ENCODE measurements at regions not wholly inside any gene's neighbourhood (a gene's known extent, or its start where the extent isn't known, plus 50 kb on each side); places are given as distances from the start of the nearest gene placed in this dataset.
"Not testable (repeated sequence)": the region's sequence is repeated elsewhere in the genome, so short reads cannot be mapped to it uniquely, and the experiment has no call there.

DNA sequence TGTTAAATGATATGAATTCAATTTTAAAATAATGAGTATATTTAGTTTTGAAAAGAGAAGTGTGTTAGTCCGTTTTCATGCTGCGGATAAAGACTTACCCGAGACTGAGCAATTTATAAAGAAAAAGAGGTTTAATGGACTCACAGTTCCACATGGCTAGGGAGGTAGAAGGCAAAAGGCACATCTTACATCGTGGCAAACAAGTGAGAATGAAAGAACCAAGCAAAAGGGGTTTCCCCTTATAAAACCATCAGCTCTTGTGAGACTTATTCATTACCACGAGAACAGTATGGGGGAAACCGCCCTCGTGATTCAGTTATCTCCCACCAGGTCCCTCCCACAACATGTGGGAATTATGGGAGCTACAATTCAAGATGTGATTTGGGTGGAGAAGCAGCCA, 51.8 kb upstream of the OSMR start:
- DNase-seq, result not testable (repeated sequence)

DNA sequence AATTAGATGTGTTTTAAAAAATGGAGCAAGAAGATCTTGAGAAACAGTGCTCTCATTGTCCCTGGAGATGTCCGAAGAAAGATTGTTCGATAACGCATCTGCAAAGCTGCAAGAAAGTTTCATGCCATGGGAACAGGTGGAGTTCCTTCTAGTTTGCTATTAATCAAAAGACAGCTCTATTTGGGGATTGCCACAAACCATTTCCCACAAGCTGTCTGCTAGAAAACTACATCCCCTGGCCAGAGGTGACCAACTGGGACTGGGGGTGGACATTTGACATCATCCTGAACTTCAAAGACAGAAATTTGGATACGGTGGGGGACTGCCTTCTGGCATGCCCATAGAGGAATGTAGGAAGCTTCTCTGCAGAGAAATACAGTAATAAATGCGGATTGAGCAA, 50.8 kb upstream of the OSMR start:
- no peak for DNase-seq

DNA sequence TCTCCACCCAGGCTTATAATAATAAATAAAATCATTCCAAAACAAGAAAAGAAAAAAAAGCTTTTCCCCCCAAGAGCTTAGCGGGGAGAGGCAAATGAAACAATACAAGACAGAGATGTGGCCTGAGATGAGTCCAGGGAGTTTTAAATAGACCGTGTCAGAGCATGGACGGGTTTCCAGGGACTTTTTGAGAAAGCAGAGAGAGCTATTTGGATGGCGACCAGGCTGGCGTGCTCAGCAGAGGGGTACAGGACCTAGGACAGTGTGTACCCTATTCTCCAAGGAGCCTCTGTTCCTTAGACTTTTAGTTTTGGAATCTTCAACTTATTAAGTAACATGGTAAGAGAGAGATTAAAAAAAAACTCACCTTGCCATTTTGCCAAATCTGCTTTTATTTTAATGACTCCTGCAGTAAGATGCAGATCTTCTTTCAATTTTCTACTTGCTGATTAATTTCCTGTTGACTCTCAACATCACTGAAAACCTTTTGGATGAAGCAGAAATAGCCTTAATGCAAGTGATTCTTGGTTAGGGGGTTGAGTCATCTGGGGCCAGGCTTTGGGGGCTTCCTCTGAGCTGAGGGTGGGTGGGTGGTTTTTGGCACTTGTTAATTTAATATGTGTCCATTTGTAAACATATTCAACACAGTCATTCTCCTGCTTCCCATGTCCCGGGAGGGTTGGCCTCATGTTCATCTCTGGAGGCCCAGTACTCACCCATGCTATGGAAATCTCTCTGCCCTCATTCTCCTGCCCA, 49.6 kb upstream of the OSMR start:
- DNase-seq, result no peak
